D721Med (cell line): ENCODE measurements at regions not wholly inside any gene's neighbourhood (a gene's known extent, or its start where the extent isn't known, plus 50 kb on each side); places are given as distances from the start of the nearest gene placed in this dataset.

Experiments
- DNase-seq: peaks from one replicate; pipeline ENCODE4 v3.0.0; 2011; ENCODE audit warnings: low spot score; ENCODE audit not compliant: insufficient read length
- FAIRE-seq: peaks from 2 replicates; lab custom pipeline; 2011; peaks lifted over from hg19 to GRCh38; lab: Jason Lieb, UNC
- CTCF ChIP-seq: IDR thresholded peaks from 2 replicates; pipeline ENCODE4 v1.5.1; 2012; ENCODE audit warnings: mild to moderate bottlenecking, control low read depth; ENCODE audit not compliant: insufficient read depth; ENCODE audit errors: missing control alignments

DNA sequence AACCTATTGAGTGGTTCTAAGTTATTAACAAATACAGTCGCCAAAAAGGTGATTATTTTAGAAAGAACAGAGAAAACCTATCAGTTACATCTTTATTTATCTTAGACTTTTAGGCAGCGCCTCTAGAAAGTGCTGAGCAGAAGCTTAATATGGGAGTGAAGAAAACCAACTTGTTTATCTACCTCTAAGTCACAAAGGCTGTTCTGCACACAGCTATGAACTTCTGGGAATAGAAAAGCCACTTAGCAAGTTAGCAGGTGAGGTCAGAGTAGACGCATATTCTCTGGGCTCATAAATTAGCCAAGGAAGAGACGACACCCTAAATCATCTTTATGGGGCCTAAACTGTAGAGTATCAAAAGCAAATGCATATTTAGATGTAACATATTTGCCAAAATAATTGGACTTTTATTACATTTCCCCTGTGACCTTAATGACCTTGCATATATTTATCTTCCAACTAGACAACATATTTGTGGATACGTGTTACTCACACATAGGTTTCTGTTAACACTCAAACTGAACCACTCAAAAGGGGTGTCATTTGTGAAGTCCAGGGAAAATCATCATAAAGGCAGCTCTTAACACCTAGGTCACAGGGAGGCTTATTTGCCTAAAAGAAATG lies 267.1 kb downstream of the ADGB start:
- FAIRE-seq (no peak), DNase-seq (no peak)
- TF ChIP-seq CTCF: no peak

DNA sequence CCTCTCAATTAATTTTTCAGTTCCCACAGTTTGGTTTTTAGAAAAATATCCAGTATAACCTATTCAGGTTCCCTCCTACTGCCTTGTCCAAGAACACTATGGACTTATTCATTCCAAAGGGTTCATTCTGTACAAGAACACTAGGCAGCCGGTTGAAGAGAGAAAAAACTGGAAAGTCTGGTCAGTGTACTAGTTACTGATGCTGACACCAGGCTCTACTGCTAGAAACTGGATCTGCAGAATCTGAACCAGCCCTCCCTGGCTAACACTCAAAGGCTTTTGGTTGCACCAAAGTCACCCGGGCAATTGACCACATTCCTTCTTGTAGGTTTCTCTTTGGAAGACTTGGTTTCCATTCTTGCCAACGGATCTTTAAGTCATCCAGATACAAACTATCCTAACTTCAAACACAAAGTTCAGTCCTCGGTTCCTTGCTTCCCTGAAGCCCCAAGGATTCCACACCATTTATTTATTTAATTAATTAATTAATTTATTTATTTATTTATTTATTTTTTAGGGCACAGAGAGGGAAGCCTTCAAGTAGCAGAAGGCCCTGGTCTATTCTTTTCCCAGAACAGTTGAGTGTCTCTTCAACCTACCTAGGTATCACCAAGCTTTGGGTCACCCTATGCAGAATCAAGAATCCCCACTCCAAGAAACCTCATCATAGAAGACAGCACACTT lies 268.1 kb downstream of the ADGB start:
- no peak for FAIRE-seq
- no peak for DNase-seq
- TF ChIP-seq CTCF: no peak

- no peak for TF ChIP-seq CTCF
- DNase-seq: no peak
- FAIRE-seq: no peak
These were observed 270.0 kb downstream of the ADGB start for GRCh38 chr6:146868671-146869209.

DNA sequence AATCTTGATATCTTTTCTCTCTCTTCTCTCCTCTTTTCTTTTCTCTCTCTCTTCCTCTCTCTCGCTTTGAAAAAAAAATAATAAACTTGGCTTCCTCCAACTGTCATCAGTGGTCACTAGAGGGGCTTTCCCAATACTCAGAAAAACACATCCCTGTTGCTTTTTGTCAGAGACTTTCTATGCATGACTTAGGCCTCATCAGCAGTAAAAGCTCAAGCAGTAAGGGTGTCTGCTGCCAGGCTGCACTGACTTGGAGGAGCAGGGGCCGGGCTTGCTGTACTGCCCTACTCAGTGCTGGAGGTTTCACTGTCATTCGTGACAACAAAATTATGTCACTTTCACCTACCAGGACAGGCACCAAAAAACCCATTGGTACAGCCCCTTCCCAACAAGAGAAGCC lies 272.0 kb downstream of the ADGB start:
- TF ChIP-seq CTCF: no peak
- DNase-seq: no peak
- no peak for FAIRE-seq

GRCh38 chr6:146871611-146872425 lies 273.0 kb downstream of the ADGB start:
- FAIRE-seq (no peak), DNase-seq (no peak)
- no peak for TF ChIP-seq CTCF

- FAIRE-seq (no peak), DNase-seq (no peak)
- no peak for TF ChIP-seq CTCF
These were observed 273.6 kb downstream of the ADGB start for GRCh38 chr6:146872426-146872785.
